ENCODE measurements at regions not wholly inside any gene's neighbourhood (a gene's known extent, or its start where the extent isn't known, plus 50 kb on each side); places are given as distances from the start of the nearest gene placed in this dataset.
"Not testable (repeated sequence)": the region's sequence is repeated elsewhere in the genome, so short reads cannot be mapped to it uniquely, and the experiment has no call there.

DNA sequence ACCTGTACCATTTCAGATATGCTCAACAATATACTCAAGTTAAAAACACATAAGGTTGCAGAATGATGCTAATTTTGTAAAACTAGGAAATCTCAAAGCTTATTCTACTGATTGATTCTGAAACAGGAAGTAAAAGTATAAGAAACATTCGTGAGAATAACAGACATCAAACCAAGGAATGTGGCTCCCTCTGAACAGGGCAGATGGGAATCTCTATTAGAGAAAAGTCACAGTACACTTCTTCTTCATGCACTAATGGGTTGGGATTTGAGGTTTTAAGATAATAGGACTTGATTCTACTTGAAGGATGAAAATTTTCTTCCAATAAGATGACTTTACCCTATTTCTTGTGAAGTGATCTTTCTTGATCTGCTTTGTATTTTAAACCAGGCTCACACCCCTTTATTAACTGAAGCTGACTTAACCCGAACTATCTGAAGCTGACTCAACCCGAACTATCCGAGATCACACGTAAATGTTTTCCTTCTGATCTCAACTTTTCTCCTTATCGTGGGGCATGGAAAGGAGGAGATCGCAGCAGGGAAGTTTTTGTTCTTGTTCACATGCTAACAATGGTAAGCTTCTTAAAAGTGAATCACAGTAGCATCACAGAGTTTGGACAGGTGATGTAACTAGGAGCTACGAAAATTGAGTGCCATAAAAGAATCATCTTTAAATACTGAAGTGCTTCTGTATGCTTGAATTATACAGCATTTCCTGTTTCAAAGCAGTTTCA, 363.1 kb upstream of the ZFP42 start:
- no peak for DNase-seq
- no peak overlapping the region for H3K27ac ChIP-seq
- H3K4me3 ChIP-seq, result no peak overlapping the region
- H3K9me3 ChIP-seq (replicated peaks), result no peaks in the 10 kb centered on the region
- no peaks in the 10 kb centered on the region for H3K4me1 ChIP-seq
- H3K27me3 ChIP-seq, result no peaks in the 10 kb centered on the region
- H3K36me3 ChIP-seq, result no peaks in the 10 kb centered on the region

- Histone ChIP-seq H3K4me3 (no peak overlapping the region), H3K27ac (no peak overlapping the region), H3K9me3 (replicated peaks) (no peaks in the 10 kb centered on the region), H3K27me3 (no peaks in the 10 kb centered on the region), H3K4me1 (no peaks in the 10 kb centered on the region), H3K36me3 (no peaks in the 10 kb centered on the region)
- DNase-seq, result no peak
These were observed 362.3 kb upstream of the ZFP42 start for GRCh38 chr4:187633245-187633644.

DNA sequence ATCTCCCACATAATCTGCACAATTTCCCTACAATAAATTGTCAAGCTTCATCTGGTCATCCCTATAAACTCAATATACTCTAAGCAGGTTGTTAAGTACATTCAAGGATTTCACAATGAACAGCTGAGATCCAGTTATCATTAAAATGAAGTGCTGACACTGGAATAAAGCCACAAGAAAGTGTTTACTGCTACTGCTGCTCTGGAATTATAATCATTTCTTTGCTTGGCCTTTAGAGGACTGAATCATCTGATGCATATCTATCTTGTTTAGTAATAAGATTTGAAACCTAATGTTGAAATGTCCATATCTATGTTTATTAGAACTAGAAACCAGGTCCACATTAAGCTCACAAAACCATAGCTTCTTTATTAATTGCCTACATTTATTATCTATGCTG, 338.6 kb upstream of the ZFP42 start:
- Histone ChIP-seq H3K27ac (no peak overlapping the region), H3K4me3 (no peak overlapping the region), H3K9me3 (replicated peaks) (no peaks in the 10 kb centered on the region), H3K27me3 (no peaks in the 10 kb centered on the region), H3K36me3 (no peaks in the 10 kb centered on the region), H3K4me1 (no peaks in the 10 kb centered on the region)
- no peak for DNase-seq

- DNase-seq, result no peak
- Histone ChIP-seq H3K4me1 (no peaks in the 10 kb centered on the region), H3K27me3 (no peaks in the 10 kb centered on the region), H3K27ac (no peak overlapping the region), H3K36me3 (no peaks in the 10 kb centered on the region), H3K9me3 (replicated peaks) (no peaks in the 10 kb centered on the region), H3K4me3 (no peak overlapping the region)
These were observed 332.5 kb upstream of the ZFP42 start for GRCh38 chr4:187663076-187663475.

GRCh38 chr4:187664011-187664410, 331.6 kb upstream of the ZFP42 start:
- H3K4me3 ChIP-seq, result no peak overlapping the region
- H3K27me3 ChIP-seq, result no peaks in the 10 kb centered on the region
- no peaks in the 10 kb centered on the region for H3K4me1 ChIP-seq
- no peak overlapping the region for H3K27ac ChIP-seq
- DNase-seq, result no peak
- H3K36me3 ChIP-seq, result no peaks in the 10 kb centered on the region
- no peaks in the 10 kb centered on the region for H3K9me3 ChIP-seq (replicated peaks)

DNA sequence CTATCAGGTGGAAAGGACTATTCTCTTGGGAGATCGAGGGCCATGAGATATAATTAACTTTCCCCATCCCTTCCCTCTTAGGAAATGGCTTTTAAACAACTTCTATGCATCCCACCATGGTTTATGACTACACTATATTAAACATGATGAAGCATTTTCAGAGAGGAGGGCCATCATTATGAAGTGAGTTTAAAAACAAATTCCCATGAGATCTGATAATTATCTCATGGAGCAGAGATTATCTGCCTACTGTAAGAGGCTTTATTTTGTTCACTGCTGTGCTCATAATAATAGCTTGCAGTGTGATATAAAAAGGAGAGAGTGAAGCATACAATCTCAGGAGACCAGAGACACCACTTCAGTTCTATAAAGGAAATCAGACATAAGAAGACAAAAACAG, 330.5 kb upstream of the ZFP42 start:
- no peaks in the 10 kb centered on the region for H3K9me3 ChIP-seq (replicated peaks)
- DNase-seq, result no peak
- H3K27me3 ChIP-seq, result no peaks in the 10 kb centered on the region
- no peak overlapping the region for H3K4me3 ChIP-seq
- no peak overlapping the region for H3K27ac ChIP-seq
- no peaks in the 10 kb centered on the region for H3K36me3 ChIP-seq
- no peaks in the 10 kb centered on the region for H3K4me1 ChIP-seq

- Histone ChIP-seq H3K4me3 (no peak overlapping the region), H3K27me3 (no peaks in the 10 kb centered on the region), H3K36me3 (no peaks in the 10 kb centered on the region), H3K4me1 (no peaks in the 10 kb centered on the region), H3K9me3 (replicated peaks) (no peaks in the 10 kb centered on the region), H3K27ac (no peak overlapping the region)
- DNase-seq, result peak in 1 of 2 experiments; percentile 0
These were observed 329.5 kb upstream of the ZFP42 start for GRCh38 chr4:187666034-187666433.

GRCh38 chr4:187666697-187667494, 328.7 kb upstream of the ZFP42 start:
- H3K27ac ChIP-seq, result no peak overlapping the region
- no peak for DNase-seq

GRCh38 chr4:187668526-187669082, 327.0 kb upstream of the ZFP42 start:
- no peak overlapping the region for H3K27ac ChIP-seq

More at GRCh38 chr4:187666697-187667494, 328.7 kb upstream of the ZFP42 start:
- H3K27me3 ChIP-seq, result no peaks in the 10 kb centered on the region
- no peak overlapping the region for H3K4me3 ChIP-seq
- no peaks in the 10 kb centered on the region for H3K36me3 ChIP-seq
- H3K4me1 ChIP-seq, result no peaks in the 10 kb centered on the region
- H3K9me3 ChIP-seq (replicated peaks), result no peaks in the 10 kb centered on the region

DNA sequence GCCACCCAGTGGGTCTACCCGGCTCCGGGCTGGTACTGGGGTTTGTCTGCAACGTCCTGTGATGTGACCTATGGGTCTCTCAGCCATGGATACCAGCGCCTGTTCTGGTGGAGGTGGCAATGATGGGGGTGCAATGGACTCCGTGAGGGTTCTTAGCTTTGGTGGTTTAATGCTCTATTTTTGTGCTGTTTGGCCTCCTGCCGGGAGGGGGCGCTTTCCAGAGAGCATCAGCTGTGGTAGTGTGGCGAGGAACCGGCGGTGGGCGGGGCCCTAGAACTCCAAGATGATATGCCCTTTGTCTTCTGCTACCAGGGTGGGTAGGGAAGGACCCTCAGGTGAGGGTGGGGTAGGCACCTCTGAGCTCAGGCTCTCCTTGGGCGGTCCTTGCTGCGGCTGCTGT, 324.1 kb upstream of the ZFP42 start:
- not testable (repeated sequence) for H3K27ac ChIP-seq; H3K9me3 ChIP-seq (replicated peaks); H3K36me3 ChIP-seq; H3K4me3 ChIP-seq; H3K4me1 ChIP-seq; H3K27me3 ChIP-seq; DNase-seq

More at GRCh38 chr4:187668526-187669082, 327.0 kb upstream of the ZFP42 start:
- Histone ChIP-seq H3K27me3 (no peaks in the 10 kb centered on the region), H3K36me3 (no peaks in the 10 kb centered on the region), H3K4me1 (no peaks in the 10 kb centered on the region), H3K9me3 (replicated peaks) (no peaks in the 10 kb centered on the region), H3K4me3 (no peak overlapping the region)
- no peak for DNase-seq

- H3K4me1 ChIP-seq; DNase-seq; H3K4me3 ChIP-seq; H3K9me3 ChIP-seq (replicated peaks); H3K36me3 ChIP-seq; H3K27ac ChIP-seq; H3K27me3 ChIP-seq: not testable (repeated sequence)
These were observed 323.6 kb upstream of the ZFP42 start for GRCh38 chr4:187671958-187672357.

DNA sequence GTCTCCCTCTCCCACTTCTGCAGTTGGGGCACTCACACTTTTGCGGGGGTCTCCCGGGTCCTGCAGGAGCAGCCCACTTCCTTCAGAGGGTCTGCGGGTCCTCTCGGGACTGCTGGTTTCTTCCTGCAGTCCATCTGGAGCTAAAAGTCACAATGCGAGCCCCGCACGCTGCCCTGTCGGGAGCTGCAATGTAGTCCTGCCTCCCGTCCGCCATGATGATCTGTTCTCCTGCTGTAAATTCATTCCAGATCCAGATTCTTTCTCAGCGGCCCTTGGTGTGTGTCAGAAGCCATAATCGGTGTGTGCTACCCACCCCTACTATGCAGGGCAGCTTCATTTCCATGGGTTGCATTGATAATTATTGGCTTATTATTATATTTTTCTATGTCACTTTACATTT, 323.0 kb upstream of the ZFP42 start:
- not testable (repeated sequence) for H3K4me3 ChIP-seq; H3K9me3 ChIP-seq (replicated peaks); H3K27ac ChIP-seq; H3K4me1 ChIP-seq; DNase-seq; H3K36me3 ChIP-seq; H3K27me3 ChIP-seq

GRCh38 chr4:187679450-187679849, 316.1 kb upstream of the ZFP42 start:
- Histone ChIP-seq H3K9me3 (replicated peaks) (no peaks in the 10 kb centered on the region), H3K4me1 (no peaks in the 10 kb centered on the region), H3K4me3 (no peak overlapping the region), H3K27me3 (no peaks in the 10 kb centered on the region), H3K36me3 (no peaks in the 10 kb centered on the region), H3K27ac (no peak overlapping the region)
- no peak for DNase-seq

GRCh38 chr4:187685247-187685646, 310.3 kb upstream of the ZFP42 start:
- H3K4me3 ChIP-seq, result no peak overlapping the region
- H3K27me3 ChIP-seq, result no peaks in the 10 kb centered on the region
- H3K4me1 ChIP-seq, result no peaks in the 10 kb centered on the region
- no peaks in the 10 kb centered on the region for H3K36me3 ChIP-seq
- H3K9me3 ChIP-seq (replicated peaks), result no peaks in the 10 kb centered on the region
- DNase-seq, result no peak
- H3K27ac ChIP-seq, result no peak overlapping the region

DNA sequence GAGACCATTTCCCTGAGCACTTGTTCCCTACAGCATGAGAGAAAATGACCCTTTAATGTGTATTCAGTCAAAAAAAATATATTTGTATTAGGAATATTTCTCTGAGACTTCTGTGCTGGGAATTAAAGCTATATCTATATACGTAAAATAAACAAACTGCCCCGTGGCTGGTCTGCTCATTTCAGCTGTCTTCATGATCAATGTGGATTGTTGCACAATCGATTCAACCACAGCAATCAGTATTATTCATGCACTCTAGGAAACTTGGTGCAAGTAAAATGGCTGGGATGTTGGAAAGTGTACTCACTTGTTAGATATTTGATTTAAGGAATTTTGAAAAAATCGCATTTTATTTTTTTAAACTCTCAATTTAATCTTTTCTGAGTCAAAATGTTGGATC, 307.9 kb upstream of the ZFP42 start:
- Histone ChIP-seq H3K27me3 (no peaks in the 10 kb centered on the region), H3K9me3 (replicated peaks) (no peaks in the 10 kb centered on the region), H3K27ac (no peak overlapping the region), H3K36me3 (no peaks in the 10 kb centered on the region), H3K4me3 (no peak overlapping the region), H3K4me1 (no peaks in the 10 kb centered on the region)
- no peak for DNase-seq
